ENCODE measurements at regions not wholly inside any gene's neighbourhood (a gene's known extent, or its start where the extent isn't known, plus 50 kb on each side); places are given as distances from the start of the nearest gene placed in this dataset.

GRCh38 chr9:73029346-73029745 is 76.5 kb upstream of the ALDH1A1 start:
- no peak for TF ChIP-seq CTCF (IDR thresholded peaks at IDR 0.05)
- TF ChIP-seq POLR2A (IDR thresholded peaks at IDR 0.05): no peak
